Large intestine (tissue), 3 donors: ENCODE measurements at regions not wholly inside any gene's neighbourhood (a gene's known extent, or its start where the extent isn't known, plus 50 kb on each side); places are given as distances from the start of the nearest gene placed in this dataset.
A peak's percentile ranks its signal among the peaks of the same experiment; 100 is the strongest.

Source experiments
- DNase-seq, 2 donors: peaks; one replicate each; pipeline versions ENCODE4 v3.0.0 to v3.0.0-alpha.2; 2013
- H3K27ac ChIP-seq: one replicate; pipeline ENCODE4 v1.5.1; 2013; ENCODE audit warnings: low read length
- H3K27me3 ChIP-seq: 2 replicates; pipeline ENCODE4 v1.6.1; 2013; ENCODE audit warnings: low read length; ENCODE audit not compliant: control insufficient read depth, insufficient read depth
- H3K36me3 ChIP-seq: 2 replicates; pipeline ENCODE4 v1.6.1; 2013; ENCODE audit warnings: low read length; ENCODE audit not compliant: control insufficient read depth, insufficient read depth
- H3K4me1 ChIP-seq: one replicate; pipeline ENCODE4 v1.6.1; 2013; ENCODE audit warnings: low read length; ENCODE audit not compliant: control insufficient read depth, insufficient read depth
- H3K4me3 ChIP-seq: one replicate; pipeline ENCODE4 v1.5.1; 2013; ENCODE audit warnings: low read length
- H3K9me3 ChIP-seq: one replicate; pipeline ENCODE4 v1.6.1; 2013; ENCODE audit warnings: mild to moderate bottlenecking, low read depth, low read length, moderate library complexity; ENCODE audit not compliant: control insufficient read depth
- WGBS: methylation state at CpG from one replicate; pipeline ENCODE4 v1.1.5; 2013; ENCODE audit warnings: low lambda C conversion rate; ENCODE audit not compliant: insufficient coverage; 5-methylcytosine and 5-hydroxymethylcytosine counted together

DNA sequence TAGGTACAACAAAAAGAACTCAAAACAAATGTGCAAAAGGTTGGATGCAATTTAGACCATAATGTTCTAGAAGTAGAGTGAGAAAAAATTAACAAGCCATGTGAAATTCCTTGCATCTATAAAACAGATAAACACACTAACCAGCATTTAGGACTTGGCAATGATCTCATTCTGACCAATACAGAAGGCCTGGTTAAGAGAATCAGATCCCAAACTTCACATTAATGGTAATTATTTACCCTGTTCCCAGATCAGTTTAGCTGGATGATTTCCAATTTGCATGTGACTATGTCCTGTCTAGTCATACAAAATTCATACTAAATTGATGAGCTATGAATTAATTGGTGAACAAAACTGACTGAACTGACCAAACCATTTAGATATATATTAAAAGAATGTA lies 98.4 kb upstream of the FIGN start:
- no peaks in the 10 kb centered on the region for H3K9me3 ChIP-seq
- no peak overlapping the region for H3K27ac ChIP-seq
- H3K36me3 ChIP-seq: no peaks in the 10 kb centered on the region
- no peaks in the 10 kb centered on the region for H3K27me3 ChIP-seq
- H3K4me3 ChIP-seq: no peak overlapping the region
- no peaks in the 10 kb centered on the region for H3K4me1 ChIP-seq
- DNase-seq: no peak

GRCh38 chr2:163828771-163829170 lies 93.0 kb upstream of the FIGN start:
- Histone ChIP-seq H3K27me3 (no peaks in the 10 kb centered on the region), H3K36me3 (no peaks in the 10 kb centered on the region), H3K27ac (no peak overlapping the region), H3K9me3 (no peaks in the 10 kb centered on the region), H3K4me1 (no peaks in the 10 kb centered on the region), H3K4me3 (no peak overlapping the region)
- no peak for DNase-seq
- WGBS: 100% methylated on average over 1 of the region's 3 CpGs

- H3K4me1 ChIP-seq: no peaks in the 10 kb centered on the region
- H3K36me3 ChIP-seq: no peaks in the 10 kb centered on the region
- H3K27ac ChIP-seq: no peak overlapping the region
- H3K4me3 ChIP-seq: no peak overlapping the region
- no peaks in the 10 kb centered on the region for H3K27me3 ChIP-seq
- no peak for DNase-seq
- H3K9me3 ChIP-seq: no peaks in the 10 kb centered on the region
These were observed 86.2 kb upstream of the FIGN start for GRCh38 chr2:163822033-163822432.

GRCh38 chr2:163812926-163813520 lies 77.2 kb upstream of the FIGN start:
- Histone ChIP-seq H3K27me3 (no peaks in the 10 kb centered on the region), H3K27ac (no peak overlapping the region), H3K4me3 (no peak overlapping the region), H3K4me1 (no peaks in the 10 kb centered on the region), H3K9me3 (no peaks in the 10 kb centered on the region), H3K36me3 (no peaks in the 10 kb centered on the region)
- WGBS: 60% methylated on average over 1 of the region's 1 CpG
- DNase-seq: no peak

GRCh38 chr2:163808406-163808805 lies 72.6 kb upstream of the FIGN start:
- WGBS: no CpG with 5 or more reads among the region's 2 CpGs
- Histone ChIP-seq H3K27ac (no peak overlapping the region), H3K9me3 (no peaks in the 10 kb centered on the region), H3K4me3 (no peak overlapping the region), H3K27me3 (no peaks in the 10 kb centered on the region), H3K36me3 (no peaks in the 10 kb centered on the region), H3K4me1 (no peaks in the 10 kb centered on the region)
- DNase-seq: no peak

DNA sequence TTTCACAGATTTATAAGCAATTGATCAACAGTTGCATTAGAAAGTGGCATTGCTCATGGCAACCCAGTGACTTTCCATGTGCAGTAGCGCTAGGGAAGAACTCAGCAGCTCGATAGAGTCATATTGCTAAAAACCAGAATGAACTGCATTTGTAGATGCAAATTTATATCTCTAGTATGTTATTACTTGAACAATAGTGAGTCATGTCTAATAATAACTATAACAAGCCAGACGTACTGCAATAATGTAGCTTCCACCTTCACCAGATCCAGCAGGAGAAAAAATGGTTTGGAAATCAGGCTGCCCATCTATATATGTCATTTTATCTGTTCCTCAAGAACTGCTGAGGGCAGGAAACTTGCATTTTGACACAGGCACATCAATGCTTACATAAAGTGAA lies 66.5 kb upstream of the FIGN start:
- Histone ChIP-seq H3K4me1 (no peaks in the 10 kb centered on the region), H3K27ac (no peak overlapping the region), H3K4me3 (no peak overlapping the region), H3K36me3 (no peaks in the 10 kb centered on the region), H3K9me3 (no peaks in the 10 kb centered on the region), H3K27me3 (no peaks in the 10 kb centered on the region)
- no peak for DNase-seq
- WGBS: no CpG with 5 or more reads among the region's 3 CpGs

DNA sequence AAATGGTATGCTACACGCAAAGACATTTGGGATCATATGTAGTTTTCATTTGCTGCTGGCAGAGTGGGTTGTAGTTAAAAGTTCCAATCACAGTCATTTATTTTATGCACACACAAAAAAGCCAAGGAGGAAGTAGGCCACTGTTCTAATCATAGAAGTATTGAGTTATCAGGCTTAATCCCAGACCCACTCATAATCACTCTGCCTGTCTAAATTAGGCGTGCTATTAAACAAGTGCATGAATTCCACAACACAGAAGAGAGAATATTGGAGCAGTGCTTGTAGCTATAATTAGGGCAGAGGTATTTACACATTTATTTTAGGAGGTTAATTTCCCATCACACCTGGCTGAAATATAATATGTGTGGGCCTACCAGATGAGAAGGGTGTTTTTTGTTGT lies 65.7 kb upstream of the FIGN start:
- WGBS: 100% methylated on average over 1 of the region's 2 CpGs

DNA sequence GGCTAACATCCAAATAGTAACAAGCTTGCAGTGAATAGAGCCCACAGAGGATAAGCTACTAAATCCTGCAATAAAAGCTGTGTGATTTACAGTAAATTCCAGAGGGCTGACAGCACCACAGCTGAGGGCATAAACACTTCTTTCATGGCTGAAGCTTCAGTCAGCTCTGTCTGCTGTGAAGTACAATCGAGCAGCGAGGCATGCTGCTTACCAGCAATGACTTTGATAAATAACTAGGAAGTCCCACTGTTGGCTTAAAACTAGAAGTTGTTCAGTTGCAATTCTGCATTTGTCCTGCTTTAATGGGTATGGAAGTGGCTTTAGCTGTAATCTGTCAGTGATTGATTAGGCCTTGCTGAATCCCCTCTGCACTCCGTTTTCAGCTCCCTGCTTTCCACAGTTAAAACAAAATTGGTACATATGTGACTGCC lies 65.2 kb upstream of the FIGN start:
- Histone ChIP-seq H3K27ac (no peak overlapping the region), H3K4me1 (no peaks in the 10 kb centered on the region)
- peak; percentile 3 to 12 for DNase-seq

More for the DNA sequence above, 65.7 kb upstream of the FIGN start:
- Histone ChIP-seq H3K27me3 (no peaks in the 10 kb centered on the region), H3K4me3 (no peak overlapping the region), H3K27ac (no peak overlapping the region), H3K9me3 (no peaks in the 10 kb centered on the region), H3K4me1 (no peaks in the 10 kb centered on the region), H3K36me3 (no peaks in the 10 kb centered on the region)
- no peak for DNase-seq

GRCh38 chr2:163799807-163800206 lies 64.0 kb upstream of the FIGN start:
- H3K9me3 ChIP-seq: no peaks in the 10 kb centered on the region
- H3K36me3 ChIP-seq: no peaks in the 10 kb centered on the region
- WGBS: 70% methylated on average over 2 of the region's 2 CpGs
- H3K27ac ChIP-seq: no peak overlapping the region
- H3K27me3 ChIP-seq: no peaks in the 10 kb centered on the region
- H3K4me1 ChIP-seq: no peaks in the 10 kb centered on the region
- H3K4me3 ChIP-seq: no peak overlapping the region
- no peak for DNase-seq

More for the DNA sequence above, 65.2 kb upstream of the FIGN start:
- Histone ChIP-seq H3K4me3 (no peak overlapping the region), H3K9me3 (no peaks in the 10 kb centered on the region), H3K36me3 (no peaks in the 10 kb centered on the region), H3K27me3 (no peaks in the 10 kb centered on the region)
- 40% methylated on average over 1 of the region's 3 CpGs for WGBS

- H3K36me3 ChIP-seq: no peaks in the 10 kb centered on the region
- H3K9me3 ChIP-seq: no peaks in the 10 kb centered on the region
- no peaks in the 10 kb centered on the region for H3K4me1 ChIP-seq
- H3K27me3 ChIP-seq: no peaks in the 10 kb centered on the region
- no peak overlapping the region for H3K4me3 ChIP-seq
- H3K27ac ChIP-seq: no peak overlapping the region
- DNase-seq: no peak
These were observed 58.8 kb upstream of the FIGN start for GRCh38 chr2:163794635-163795034.
